Stimulated activated CD4-positive, alpha-beta T cell treated with anti-CD3 and anti-CD28 coated beads, Interleukin-2, amount 100 ng/mL, for 48 hours (primary cell): ENCODE measurements at regions not wholly inside any gene's neighbourhood (a gene's known extent, or its start where the extent isn't known, plus 50 kb on each side); places are given as distances from the start of the nearest gene placed in this dataset.
"Not testable (repeated sequence)": the region's sequence is repeated elsewhere in the genome, so short reads cannot be mapped to it uniquely, and the experiment has no call there.

Experiments used
- DNase-seq, 2 donors: peaks; one replicate each; pipeline ENCODE4 v3.0.0-alpha.2; 2020

- DNase-seq: no peak
Observed at GRCh38 chr2:16950436-16950835, 284.8 kb upstream of the CYRIA start.

- DNase-seq: no peak
Observed at GRCh38 chr2:16948710-16949109, 283.1 kb upstream of the CYRIA start.

DNA sequence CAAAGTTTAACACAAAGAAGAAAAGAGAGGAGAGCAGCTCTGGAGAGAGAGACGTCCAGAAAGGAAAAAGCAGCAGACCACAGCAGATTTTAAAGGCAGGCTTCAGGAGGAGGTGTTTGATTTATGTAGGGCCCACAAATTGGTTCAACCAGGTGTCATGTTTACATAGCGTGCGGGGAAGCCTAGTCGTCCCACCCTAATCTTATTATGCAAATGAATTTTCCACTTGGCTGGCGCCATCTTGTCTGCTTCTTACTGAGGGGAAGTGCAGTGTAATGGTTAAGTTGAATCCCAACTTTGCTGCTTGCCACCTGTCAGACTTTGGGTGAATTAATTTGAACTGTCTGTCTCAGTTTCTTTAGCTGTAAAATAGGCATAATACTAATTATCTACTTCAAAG, 282.4 kb upstream of the CYRIA start:
- DNase-seq: no peak

- no peak for DNase-seq
Observed at GRCh38 chr2:16943279-16943958, 277.8 kb upstream of the CYRIA start.

DNA sequence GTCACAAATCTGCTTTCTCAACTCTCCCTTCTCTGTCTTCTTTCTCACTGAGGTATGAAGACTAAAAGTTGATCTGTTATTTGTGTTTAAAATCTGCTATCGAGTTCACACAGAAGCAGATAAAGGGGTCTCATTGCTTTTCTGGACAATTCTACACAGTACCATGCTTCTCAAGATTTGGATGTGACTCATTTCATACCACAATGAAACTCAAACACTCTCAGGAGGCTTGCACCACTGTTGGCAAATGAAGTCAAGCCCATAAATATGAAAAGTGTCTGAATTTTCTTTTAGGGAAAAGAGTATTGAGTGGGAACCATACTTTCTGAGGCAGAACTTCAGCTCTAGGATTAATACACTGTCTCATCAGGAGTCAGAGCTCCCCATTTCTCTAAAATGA, 274.6 kb upstream of the CYRIA start:
- DNase-seq: no peak

DNA sequence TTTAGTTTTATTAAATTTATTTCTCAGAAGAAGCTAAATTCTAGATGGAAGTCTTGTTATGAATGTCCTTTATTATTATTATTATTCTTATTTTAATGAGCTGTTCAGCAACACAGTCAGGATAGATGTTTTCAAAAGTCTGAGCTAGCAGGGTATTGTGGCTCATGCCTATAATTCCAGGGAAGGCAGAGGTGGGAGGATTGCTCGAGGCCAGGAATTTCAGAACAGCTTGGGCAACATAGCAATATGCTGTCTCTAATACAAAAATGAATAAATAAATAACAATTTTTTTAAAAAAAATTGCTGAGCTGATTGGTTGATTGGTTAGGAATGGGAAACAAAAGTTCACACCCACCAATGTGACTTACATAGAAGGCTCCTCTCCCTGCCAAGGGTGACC, 274.1 kb upstream of the CYRIA start:
- no peak for DNase-seq

- DNase-seq: no peak
Observed at GRCh38 chr2:16933355-16933754, 267.7 kb upstream of the CYRIA start.

- DNase-seq: no peak
Observed at GRCh38 chr2:16932826-16933225, 267.2 kb upstream of the CYRIA start.

- DNase-seq: no peak
Observed at GRCh38 chr2:16931441-16931840, 265.8 kb upstream of the CYRIA start.

- no peak for DNase-seq
Observed at GRCh38 chr2:16927398-16927797, 261.8 kb upstream of the CYRIA start.

DNA sequence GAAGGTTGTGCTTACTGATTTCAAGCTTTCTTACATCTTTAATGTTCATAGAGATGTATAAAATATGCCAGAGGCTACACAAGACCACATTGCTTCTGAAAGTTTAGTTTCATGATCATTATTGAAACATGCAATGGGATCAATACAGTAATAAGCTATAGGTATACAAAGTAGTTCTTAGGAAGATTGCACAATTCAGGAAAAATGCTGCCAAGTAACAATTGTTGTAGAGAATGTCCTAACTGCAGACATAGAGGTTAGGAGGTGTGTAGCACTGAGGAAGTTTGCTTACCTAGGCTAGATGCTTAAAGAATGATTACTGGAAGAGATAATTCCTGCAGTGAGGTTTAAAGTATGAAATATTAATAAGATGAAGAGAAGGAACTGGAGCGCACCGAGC, 259.5 kb upstream of the CYRIA start:
- DNase-seq: no peak

DNA sequence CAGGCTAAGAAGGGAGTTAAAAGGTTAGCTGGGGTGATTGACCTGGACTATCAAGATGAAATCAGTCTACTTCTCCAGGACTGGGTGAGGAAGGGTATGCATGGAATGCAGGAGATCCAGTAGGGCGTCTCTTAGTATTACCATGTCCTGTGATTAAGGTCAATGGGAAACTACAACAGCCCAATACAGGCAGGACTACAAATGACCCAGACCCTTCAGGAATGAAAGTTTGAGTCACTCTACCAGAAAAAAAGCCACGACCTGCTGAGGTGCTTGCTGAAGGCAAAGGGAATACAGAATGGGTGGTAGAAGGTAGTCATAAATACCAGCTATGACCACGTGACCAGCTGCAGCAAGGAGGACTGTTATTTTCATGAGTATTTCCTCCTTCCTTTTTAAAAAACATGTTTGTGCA, 249.7 kb upstream of the CYRIA start:
- DNase-seq: not testable (repeated sequence)

DNA sequence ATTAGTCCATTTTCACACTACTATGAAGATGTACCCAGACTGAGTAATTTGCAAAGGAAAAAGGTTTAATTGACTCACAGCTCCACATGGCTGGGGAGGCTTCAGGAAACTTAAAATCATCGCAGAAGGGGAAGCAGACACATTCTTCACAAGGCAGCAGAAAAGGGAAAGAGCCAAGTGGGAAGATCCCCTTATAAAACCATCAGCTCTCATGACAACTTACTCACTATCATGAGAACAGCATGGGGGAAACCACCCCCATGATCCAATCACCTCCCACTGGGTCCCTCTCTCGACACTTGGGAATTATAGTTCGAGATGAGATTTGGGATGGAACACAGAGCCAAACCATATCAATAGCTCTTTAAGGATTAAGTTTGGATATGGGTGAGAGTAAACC, 246.1 kb upstream of the CYRIA start:
- DNase-seq: no peak

- no peak for DNase-seq
Observed at GRCh38 chr2:16908656-16909055, 243.0 kb upstream of the CYRIA start.

DNA sequence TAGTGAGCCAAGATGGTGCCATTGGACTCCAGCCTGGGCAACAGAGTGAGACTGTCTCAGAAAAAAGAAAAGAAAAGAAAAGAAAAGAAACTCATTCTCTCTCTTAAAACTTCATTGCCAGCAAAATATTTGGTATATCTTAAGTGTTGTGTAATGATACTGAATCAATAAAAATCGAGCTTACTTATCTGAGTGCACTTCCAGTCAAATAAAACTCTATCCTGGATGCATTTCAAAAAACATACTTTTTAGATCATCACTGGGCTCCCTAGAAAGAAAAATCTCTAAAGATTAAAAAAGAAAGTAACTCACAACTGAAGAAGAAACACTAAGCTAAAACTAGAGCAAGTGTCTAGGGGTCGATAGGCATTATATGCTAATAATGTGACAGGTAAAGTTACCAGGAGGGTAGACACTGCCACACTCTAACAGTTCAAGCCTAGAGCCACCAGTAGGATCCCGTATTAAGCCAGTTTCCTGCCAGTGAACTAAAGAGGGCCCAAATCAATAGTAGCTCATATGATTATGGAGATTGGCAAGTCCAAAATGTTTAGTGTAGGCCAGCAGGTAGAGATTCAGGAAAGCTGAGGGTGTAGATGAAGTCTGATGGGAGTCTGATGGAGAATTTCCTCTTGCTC, 242.1 kb upstream of the CYRIA start:
- no peak for DNase-seq

GRCh38 chr2:16905325-16905724, 239.7 kb upstream of the CYRIA start:
- DNase-seq: not testable (repeated sequence)

- DNase-seq: no peak
Observed at GRCh38 chr2:16900405-16901025, 234.9 kb upstream of the CYRIA start.

- DNase-seq: no peak
Observed at GRCh38 chr2:16899958-16900357, 234.3 kb upstream of the CYRIA start.

- no peak for DNase-seq
Observed at GRCh38 chr2:16890081-16890480, 224.4 kb upstream of the CYRIA start.

GRCh38 chr2:16885027-16885426, 219.4 kb upstream of the CYRIA start:
- no peak for DNase-seq

DNA sequence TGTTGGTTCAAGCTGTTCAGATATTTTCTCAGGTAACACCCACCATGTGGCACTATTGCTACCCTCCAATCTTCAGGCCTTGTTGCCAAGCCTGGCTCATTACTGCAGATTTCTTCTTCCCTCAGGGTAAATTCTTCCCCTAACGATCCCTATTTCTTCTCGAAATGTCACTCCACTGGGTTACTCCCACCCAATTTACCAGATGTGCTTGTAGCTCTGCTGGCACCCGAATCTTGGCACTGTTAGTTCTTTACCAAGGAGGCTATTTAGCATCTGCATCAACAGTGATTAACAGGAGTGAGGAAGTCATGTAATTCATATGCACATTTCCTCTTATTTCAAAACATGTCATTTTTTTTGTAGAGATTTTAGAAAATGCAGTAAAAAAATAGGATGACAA, 217.1 kb upstream of the CYRIA start:
- no peak for DNase-seq

DNA sequence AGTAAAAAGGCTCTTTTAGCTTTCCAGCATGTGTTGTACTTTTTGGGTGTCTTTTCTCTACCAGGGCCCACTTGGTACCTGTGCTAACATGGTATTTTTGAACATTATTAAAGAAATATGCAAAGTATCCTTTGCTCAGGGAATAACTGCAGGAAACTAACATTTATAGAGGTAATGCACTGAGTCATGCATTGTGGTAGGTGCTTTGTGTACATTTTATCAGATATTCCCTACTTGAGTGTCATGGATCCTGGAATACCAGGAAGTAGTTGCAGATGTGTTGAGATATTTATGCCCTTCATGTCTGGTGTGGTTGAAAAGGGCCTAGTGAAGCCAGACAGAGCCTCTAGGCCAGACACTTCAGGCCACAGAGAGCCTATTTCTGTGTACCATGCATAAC, 215.5 kb upstream of the CYRIA start:
- DNase-seq: no peak

- no peak for DNase-seq
Observed at GRCh38 chr2:16871411-16871810, 205.8 kb upstream of the CYRIA start.

- DNase-seq: no peak
Observed at GRCh38 chr2:16870491-16871076, 204.9 kb upstream of the CYRIA start.
